ENCODE measurements at regions not wholly inside any gene's neighbourhood (a gene's known extent, or its start where the extent isn't known, plus 50 kb on each side); places are given as distances from the start of the nearest gene placed in this dataset.
"Not testable (repeated sequence)": the region's sequence is repeated elsewhere in the genome, so short reads cannot be mapped to it uniquely, and the experiment has no call there.

DNA sequence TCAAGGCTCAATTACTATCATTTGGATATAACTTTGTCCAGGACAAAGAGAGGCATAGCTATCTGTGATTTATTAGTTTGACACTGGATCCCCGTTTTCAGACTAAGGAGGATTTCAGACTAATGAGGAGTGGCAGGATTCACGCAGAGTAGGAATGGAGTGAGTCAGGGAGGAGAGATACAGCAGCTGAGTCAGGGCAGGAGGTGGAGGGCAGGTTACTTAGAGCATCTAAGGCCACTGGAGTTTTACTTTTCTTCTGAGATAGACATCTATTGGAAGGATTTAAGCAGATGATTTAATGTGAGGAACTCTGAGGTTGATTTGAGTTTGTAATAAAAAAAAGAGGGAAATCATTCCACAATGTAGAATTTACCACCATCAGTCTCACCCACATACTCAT lies 110.6 kb downstream of the RPIA start:
- not testable (repeated sequence) for DNase-seq

DNA sequence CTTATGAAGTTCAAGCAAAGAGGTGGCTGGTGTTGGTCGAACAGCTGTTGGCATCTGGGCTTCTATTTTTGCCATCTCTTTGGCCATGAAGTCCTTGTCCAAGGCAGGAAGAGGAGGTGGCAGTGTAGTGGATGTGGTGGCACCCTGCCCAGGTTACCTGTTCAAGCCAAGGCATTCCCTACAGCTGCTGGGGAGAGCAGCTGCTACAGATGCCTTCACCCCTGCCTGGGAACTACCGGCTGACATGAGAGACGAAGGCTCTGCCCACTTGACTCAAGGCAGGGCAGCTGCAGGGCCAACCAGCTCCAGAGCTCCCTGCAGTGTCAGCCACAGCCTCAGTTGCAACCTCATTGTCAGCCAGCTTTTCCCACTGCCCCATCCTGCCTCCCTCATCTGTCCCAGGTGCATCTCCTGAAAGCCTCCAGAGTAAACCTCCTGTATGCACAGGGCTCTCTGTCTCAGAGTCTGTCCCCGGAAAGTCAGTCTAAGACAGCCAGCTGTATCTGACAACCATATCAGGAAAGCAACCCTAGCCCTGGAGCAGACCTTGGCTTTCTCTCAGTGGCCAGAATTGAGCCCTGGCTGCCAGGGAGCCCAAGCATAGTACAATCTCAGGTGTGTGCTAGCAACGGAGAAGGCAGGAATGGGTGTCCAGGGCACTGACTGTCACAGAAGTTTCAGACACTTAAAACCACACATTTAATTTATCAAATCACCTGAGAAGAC lies 115.9 kb downstream of the RPIA start:
- DNase-seq: no peak

DNA sequence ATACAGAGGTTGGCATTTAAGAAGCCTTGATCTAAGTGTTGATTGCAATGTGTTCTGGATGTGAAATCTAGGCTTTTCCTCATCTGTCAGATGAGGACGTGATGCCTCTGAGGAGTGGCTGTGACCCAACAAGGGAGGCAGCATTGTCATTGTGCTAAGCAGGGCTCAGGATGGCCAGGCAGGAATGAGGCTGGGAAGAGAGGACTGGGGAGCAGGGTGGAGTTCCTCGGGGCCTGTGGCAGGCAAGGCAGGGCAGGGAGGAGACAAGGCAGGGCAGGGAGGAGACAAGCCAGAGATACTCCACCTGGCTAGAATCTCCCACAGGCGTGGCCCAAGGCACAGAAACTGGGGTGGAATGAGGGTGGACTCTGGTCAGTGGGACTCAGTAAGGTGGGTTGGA lies 116.6 kb downstream of the RPIA start:
- DNase-seq: no peak

DNA sequence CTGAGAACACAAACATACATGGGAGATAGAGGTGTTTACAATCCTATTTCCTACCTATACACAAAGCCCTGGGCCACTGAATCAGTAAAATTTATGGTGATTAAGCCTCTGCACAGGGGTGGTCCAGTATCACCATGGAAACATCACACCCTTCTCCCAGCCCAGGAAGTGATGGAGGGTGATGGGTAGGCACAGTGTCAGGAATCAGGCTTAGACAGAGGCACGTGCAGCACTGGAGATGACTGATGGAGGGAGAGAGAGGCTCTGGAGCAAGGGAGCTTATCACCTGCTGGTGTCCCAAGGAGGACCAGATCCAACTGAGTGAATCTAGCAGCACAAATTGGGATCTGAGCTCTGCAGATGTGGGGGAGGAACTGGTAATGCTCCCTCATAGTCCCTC lies 117.2 kb downstream of the RPIA start:
- DNase-seq: no peak

DNA sequence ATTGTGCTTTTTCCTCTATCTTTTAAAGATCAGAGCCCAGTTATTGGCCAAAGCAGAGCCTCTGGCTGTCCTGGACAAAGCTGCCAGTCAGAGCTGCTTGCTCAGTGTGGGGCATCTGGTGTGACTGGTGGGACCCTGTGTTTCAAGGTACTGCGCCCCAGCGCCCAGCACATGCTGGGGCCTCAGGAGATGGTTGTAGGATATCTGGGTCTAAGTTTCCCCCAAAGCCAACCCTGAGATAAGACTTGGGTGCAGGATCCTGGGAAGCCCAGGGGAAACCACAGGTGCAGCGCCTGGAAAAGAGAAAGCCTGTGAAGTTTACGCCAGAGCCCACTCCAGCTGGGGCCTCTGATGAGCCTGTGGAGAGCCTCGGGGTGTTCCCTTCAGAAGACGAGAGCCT lies 117.7 kb downstream of the RPIA start:
- DNase-seq: no peak

DNA sequence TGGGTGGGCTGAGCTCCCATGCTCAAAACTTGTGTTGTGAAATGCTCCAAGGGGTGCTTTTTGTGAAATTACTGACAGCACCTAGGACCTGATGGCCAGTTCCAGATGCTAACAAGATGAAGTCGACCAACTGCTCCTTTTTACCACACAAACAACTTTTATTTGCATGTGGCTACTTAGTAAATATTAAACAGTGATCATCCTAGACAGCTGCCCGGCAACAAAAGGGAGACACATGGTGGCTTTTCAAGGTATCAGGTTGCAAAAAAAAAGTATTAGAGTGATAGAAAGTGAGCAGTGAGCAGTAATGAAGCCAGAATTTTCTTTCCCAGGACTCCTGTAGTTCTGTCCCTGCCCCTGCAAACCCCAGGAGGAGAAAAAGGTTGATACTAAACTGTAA lies 118.5 kb downstream of the RPIA start:
- DNase-seq: no peak

DNA sequence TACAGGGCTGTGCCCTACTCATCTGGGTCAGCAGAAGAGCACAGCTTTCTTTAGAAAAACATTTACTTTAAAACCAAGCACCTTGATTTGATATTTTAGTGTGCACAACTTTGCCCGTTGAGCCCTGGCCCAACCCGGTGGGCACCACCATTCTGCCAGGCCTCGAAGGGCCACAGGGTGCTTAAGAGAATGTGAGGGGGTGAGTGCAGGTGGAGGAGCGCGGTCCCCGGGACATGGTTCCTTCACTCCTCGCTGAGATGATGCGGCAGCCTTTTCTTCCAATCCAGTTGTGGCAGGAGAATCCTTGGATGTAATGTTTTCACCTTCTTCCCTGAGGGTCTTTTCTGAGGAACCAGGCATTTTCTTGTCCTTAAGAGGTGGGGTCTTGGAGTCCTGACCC lies 119.0 kb downstream of the RPIA start:
- no peak for DNase-seq

DNA sequence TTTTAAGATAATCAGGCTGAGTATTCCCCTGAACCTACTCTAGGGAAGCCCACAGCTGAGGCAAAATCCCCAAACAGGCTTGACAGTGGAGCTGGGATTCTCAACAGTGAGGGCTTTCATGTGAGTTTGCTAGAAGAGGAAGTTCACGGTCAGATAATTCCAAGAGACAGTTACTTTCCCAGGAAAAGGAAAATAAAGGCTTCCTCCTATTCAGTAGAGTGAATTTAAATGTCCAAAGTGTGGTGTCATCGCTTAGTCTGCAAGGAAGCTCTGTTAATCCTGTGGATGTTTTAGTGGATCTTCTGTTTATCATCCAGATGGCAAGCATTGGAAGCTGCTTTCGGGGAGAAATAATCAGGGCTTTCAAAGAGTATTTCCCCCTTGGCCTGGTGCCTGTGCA lies 119.8 kb downstream of the RPIA start:
- DNase-seq: no peak

DNA sequence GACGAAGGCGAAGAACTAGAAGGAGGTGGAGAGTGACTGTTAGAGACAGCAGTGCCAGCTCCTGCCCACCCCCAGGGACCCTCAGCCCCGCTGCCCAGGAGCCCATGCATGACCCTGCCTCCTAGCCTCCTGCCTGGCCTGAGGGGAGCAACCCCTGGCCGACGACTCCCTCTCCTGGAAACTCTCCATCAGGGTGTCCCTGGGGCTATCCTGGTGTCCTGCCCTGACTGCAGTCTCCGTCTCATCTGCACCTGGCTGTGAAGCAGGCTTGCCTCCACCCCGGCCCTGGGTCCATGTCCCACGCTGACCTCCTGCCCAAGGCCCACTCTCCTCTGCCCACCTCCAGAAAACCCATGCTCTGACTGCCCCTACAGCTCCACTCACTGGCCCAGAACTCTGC lies 120.2 kb downstream of the RPIA start:
- no peak for DNase-seq

DNA sequence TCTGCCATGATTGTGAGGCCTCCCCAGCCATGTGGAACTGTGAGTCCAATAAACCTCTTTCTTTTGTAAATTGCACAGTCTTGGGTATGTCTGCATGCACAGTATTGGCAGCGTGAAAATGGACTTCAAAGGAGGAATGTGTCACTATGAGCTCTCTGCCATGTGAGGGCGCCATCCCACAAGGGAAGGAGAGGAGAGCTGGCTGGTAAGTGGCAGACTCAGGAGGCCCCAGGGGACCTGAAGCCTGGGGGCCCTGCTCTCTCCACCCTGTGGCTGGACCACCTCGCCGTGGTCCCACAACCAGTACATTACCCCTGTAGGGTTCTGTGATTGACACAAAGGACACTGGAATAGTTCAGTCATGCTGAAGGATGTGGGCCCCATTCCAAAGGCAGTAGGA lies 122.1 kb downstream of the RPIA start:
- no peak for DNase-seq

DNA sequence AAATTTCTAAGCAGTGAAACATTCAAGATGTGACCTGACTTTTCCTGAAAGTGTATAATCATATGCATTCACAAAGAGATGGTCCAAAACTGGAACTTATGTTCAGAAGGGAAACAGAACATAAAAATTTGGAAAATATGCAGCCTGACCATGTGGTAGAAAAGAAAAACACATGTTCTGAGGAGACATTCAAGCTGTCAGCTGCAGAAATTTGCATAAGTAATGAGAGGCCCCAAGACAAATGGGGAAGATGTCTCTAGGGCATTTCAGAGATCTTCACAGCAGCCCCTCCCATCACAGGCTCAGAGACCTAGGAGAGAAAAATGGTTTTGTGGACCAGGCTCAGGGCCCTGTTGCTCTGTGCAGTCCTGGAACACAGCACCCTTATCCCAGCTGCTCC lies 123.8 kb downstream of the RPIA start:
- no peak for DNase-seq

DNA sequence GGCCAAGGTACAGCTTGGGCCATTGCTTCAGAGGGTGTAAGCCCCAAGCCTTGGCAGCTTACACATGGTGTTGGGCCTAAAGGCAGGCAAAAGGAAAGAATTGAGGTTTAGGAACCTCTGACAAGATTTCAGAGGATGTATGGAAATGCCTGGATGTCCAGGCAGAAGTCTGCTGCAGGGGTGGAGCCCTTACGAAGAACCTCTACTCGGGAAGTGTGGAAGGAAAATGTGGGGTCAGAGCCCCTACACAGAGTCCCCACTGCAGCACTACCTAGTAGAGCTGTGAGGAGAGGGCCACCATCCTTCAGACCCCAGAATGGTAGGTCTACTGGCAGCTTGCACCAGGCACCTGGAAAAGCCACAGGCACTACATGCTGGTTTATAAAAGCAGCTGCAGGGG lies 124.2 kb downstream of the RPIA start:
- DNase-seq: no peak

DNA sequence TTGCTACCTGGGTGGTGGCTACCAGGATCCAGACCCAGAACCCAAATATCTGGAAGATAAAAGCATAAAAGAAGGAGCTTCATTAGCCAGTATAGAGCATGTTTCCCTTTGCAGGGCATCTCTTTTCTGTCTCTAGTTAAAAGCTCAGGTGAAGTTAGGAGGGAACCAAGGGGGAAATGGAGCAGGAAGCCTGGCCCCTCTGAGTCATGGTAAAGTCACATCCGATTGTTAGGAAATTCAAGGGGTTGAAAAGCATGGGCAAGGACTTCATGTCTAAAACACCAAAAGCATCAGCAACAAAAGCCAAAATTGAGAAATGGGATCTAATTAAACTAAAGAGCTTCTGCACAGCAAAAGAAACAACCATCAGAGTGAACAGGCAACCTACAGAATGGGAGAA lies 126.9 kb downstream of the RPIA start:
- no peak for DNase-seq

DNA sequence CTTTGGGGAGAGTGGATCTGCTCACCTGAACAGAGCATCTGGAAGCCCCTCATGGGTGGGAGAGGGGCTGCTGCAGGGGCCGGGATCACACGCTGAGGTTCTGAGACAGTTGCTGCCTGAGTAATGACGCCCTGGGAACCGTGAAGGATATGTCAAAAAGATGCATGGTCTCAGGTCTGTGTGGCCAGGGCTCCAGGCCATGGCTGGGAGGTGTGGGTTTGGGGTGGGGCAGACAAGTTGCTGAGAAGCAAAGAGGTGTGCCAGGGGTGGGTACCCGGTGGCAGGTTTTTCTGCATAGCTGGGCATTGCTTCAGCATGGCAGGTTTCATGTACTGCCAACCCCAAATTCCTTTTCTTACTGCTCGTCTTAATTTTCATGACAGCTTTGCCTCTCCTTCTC lies 133.5 kb downstream of the RPIA start:
- no peak for DNase-seq

DNA sequence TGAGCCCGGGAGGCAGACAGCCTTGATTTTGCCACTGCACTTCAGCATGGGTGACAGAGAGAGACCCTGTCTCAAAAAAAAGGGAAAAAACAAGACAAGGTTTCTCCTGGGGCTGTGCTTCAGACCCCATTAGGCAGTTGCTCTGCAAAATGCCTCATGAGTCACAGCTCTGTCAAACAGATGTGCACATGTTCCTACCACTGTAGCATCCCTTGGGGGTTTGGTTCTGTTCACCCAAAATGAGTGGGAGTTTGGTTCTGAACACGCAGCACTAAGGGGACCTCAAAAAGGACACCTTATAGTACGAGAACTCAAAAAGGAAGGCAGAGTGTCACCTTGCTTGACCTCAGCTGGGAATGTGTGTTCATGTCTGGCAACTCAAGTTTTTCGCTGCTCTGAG lies 134.9 kb downstream of the RPIA start:
- no peak for DNase-seq

DNA sequence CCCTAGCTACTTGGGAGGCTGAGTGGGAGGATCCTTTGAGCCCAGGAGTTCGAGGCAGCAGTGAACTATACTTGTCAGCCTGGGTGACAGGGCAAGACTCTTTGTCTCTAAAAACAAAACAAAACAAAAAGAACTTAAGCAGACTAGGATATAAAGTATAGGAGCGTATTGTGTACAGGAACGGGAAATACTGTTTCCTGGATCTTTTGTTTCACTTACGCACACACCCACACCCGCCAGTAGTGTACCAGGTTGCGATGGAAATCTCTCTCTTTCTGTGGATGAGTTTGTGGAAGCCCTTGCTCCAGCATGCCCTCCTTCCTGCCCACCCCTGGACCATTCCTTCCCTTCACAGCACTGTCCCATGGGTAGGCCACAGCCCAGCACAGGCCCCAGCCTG lies 136.3 kb downstream of the RPIA start:
- DNase-seq: no peak

DNA sequence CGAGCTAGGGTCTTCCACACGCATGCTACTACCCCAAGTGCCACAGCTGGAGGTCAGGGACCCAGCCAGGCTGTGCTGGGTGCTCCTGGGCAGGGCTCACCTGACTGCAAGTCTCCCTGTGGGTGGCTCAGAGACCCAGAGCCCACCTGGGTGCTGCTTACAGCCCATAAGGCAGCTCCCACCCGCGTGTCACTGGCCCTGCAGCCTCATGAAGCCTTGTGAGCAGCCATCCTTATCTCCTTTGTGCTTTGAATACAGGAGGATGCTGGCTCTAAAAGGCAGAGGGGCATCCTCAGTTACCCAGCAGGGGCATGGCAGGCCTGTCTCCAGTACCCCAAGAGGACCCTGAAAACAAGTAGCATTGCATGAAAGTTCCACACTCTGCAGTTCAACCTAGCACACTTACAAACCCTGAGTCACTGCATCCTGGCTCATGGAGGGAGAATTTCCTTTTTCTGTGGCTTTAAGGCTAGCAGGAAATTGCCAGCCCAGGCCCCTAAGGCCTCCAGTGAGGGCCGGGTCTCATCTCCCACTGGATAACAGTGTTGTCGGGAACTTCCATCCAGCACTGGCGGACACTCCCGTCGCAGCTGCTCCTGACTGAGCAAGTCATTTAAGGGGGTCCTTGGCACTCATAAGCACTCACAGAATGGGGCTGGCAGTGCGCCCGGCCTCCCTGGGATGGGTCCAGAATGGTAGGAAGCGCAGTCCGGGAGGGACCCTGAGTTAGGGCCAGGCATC lies 137.1 kb downstream of the RPIA start:
- DNase-seq: peak; percentile 39

DNA sequence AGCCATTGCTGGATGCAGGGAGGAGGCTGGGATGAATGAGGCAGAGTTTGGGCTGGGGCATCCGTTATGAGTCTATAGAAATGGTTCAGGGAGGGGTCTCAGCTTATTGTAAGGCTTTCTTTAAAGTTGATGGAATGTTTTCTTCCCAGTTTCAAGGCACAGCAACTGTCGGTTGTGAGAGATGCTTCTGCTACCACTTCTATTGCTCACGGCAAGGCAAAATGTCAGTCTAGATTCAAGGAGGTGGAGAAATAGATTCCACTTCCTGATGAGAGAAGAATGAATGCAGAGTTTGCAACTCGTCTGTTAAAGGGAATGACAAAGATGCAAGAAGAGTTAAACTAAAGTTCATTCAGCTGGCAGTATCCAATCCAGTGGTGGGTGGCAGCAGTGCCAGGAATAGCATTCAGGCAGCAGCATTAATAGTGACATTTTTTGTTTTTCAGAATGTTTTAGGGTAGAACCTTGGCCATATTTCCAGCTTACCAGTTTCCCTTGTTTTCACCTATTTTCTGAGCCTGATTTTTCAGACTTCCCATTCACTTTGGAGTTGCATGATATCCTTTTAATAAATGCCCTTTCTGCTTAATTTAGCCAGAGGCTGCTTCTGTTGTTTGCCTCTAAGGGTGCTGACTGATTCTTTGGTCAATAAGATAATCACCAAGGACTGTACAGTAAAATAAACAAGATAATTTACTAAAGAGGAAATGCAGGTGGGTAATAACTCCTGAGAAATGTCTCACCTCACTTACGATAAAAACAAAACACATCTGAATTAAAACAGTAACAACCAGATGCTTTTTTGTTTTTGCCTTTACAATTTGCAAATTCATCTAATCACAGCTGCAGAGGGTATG lies 138.4 kb downstream of the RPIA start:
- no peak for DNase-seq

DNA sequence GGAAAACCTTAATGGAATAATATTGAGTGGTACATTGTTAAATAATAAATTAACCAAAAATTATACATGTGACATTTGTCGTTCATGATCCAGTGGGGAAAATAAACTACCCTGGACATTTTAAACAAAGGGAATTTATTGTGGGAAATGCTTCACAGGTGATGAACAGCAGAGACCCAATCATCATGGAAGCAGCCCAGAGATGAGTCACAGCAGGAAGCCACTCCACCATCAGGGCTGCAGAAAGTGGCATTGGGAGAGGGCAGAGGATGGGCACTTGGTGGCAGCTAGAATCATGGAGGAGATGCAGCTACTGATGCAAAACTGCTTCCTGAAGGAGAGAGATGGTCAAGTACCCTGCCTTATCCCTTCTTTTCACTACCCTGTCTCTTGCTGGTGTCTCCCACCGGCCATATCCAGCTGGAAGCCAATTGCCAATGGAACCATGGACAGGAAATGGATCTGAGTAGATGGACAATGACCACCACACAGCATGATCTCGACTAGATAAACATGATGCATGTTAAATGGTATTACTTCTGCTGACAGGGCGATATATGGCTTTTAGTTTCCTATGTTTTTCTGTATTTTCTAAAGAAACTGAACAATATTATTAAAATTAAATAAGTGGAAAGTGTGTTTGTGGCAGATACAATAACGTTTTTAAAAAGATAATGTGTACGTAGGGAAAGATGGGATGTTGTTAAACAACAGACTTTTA lies 139.8 kb downstream of the RPIA start:
- DNase-seq: no peak

DNA sequence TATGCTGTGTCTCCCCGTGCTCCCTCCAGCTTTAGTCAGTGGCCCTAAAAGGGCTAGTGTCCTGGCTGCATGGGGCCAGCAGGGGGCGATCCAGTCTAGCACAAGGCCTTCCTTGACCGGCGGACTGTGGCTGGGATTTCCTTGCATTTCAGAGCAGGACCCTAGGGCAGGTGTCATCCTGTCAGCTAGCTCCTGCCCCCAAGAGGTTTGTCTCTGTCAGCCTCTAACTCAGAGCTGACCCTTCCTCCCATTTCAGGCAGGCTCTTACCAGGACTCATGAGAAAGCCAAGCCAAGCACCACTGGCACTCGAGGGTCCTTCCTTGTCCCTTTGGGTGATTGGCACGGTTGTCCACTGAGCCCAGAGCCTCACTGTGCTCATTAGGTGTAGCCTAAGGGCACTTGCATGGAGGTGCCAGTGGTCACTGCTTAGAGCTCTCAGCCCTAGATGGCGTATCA lies 140.3 kb downstream of the RPIA start:
- DNase-seq: no peak

DNA sequence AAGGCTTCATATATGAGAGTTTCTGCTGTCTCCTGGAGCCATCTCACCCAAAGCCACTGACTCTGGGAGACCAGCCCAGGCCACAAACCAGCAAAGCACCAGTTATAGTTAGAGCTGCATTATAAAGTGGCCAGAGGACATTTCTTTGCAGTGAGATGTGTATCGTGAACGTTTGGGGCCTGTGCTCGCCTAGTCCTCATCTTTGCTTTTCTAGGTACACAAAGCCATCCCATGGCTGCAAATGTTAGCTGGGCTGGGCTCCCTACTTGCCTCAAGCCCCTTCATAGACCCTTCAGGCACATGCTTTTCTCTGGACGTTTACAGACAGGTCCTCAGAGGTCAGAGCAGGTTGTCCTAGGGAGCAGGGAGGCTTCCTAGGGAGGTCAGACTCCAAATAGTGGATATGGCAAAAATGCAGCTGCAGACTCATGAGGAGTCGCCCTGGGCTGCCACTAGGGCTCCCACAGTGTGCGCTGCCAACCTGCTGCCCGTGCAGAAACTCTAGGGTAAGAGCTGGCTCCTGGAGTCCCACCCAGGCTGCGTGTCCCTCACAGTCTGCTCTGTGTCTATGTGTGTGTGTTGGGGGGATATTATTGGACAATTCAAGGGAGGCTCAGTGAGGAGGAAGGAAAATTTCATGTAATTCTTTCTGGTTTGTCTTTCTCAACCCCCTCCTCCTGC lies 141.0 kb downstream of the RPIA start:
- DNase-seq: no peak

DNA sequence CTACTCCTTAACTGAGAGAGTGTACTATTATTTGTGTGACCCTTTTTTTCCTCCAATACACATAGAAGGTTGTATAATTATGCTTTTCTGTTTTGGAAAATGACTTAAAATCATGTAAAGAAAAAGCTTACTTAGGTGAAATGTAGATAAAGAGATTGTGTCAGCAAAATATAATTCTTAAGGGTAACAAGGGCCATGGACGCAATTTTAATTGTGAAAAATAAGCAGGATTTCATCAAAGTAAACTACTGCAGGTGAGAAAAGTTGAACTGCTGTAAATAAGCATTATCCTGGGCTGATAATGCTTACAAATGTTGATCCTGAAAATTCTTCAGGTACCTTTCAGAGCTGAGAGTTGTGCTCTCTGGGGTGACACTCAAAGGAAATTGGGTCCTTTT lies 141.5 kb downstream of the RPIA start:
- DNase-seq: no peak

Data from hindlimb muscle (tissue), 1 donor.